ENCODE measurements at regions not wholly inside any gene's neighbourhood (a gene's known extent, or its start where the extent isn't known, plus 50 kb on each side); places are given as distances from the start of the nearest gene placed in this dataset.

GRCh38 chr7:17183630-17184328 lies 114.7 kb upstream of the AHR start:
- no peak for DNase-seq

- DNase-seq, result no peak
These were observed 113.4 kb upstream of the AHR start for GRCh38 chr7:17184805-17185689.

GRCh38 chr7:17185690-17186070 lies 112.8 kb upstream of the AHR start:
- peak; percentile 14 to 30 for DNase-seq

DNA sequence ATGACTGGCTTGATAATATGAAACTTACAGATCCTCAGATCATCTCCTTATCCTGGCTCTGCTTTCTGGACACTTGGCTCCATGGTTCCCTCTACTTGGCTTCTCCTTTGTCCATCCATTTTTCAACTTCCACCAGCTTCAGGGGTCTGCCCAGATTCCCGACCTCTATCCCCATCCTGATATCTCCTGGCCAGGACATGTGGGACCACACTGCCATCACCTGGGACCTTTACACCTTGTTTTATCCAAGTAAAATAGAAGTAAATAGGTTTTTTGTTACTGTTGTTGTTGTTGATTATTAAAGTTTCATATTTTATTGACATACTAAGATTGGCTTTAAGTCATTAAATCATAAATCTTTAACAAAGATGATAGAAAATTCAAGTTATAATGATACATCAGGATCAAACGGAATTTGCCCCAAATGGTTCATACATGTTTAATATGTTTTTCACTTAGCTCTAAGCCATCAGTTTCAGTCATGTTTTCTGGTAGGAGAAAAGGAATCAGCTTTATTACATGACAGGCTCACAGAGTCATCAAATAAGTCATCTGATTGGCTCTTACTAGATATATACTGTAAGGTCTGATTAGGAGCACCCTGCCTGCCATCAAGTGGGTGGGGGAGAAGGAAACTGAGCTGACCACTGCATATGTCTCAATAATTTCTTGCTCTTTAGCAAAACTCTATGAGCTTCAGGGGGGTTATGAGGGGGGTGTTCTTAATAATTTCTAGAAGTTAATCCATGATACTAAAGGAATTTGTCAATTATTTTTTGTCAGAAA lies 111.5 kb upstream of the AHR start:
- no peak for DNase-seq

DNA sequence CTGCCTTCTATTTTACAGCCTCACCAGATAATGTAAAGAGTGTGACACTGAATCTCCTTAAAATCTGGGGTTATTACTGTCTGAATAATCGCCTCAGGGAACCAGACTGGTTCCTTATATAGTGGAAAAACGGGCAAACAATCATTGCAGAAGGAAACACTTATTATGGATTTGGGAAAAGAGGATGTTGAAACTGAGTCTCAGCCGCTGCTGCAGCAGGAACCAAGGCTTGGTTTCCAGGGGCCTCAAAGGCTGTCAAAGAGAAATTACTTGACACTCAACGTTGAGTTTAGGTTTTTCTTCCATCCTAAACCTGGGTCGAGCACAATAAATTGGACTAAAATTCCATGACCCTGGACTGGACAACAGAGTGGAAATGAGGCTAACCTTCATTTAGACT lies 103.8 kb upstream of the AHR start:
- DNase-seq, result no peak

- no peak for DNase-seq
These were observed 102.9 kb upstream of the AHR start for GRCh38 chr7:17195576-17195975.

DNA sequence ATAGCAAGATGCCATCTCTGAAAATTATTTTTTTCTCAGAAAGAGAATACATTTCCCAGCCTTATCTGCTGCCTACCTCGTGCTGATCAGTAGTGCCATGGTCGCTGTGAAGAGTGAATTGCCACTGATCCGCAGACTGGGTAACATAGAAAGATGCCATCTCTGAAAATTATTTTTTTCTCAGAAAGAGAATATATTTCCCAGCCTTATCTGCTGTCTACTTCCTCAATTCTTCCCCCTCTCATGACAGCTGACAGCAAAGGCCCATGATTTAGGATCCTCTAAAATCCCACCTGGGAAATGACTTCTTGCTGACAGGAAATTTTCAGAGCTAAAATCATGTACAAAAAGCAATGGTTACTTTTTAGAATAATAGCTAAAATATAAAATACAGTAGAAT lies 92.5 kb upstream of the AHR start:
- DNase-seq, result no peak

DNA sequence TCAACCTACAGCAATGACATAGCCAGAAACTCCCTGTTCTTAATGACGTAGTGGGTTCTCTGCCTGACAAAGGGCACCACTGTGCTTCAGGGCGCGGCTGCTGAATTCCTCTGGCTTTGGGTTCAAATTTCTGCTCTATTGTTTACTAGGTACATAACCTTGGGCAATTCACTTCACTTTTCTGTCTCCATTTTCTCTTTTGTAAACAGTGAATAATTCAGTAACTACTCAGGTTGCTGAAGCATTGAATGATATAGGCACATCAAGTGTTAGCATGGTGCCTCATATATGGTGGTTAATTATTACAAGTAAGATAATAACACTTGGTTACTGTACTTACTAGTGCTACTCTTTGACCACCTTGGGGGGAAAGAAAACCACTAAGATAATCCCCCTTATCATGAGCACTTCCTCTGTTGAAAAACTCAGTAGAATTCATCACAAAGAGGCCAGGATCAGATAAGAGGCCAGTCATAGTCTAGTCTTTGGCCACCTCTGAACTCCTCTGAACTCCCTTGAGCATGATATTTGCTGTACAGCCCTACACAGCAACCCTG lies 92.0 kb upstream of the AHR start:
- no peak for DNase-seq

- DNase-seq, result no peak
These were observed 91.2 kb upstream of the AHR start for GRCh38 chr7:17207220-17207619.

GRCh38 chr7:17209101-17209500 lies 89.4 kb upstream of the AHR start:
- no peak for DNase-seq

GRCh38 chr7:17211307-17211836 lies 87.1 kb upstream of the AHR start:
- DNase-seq, result no peak

DNA sequence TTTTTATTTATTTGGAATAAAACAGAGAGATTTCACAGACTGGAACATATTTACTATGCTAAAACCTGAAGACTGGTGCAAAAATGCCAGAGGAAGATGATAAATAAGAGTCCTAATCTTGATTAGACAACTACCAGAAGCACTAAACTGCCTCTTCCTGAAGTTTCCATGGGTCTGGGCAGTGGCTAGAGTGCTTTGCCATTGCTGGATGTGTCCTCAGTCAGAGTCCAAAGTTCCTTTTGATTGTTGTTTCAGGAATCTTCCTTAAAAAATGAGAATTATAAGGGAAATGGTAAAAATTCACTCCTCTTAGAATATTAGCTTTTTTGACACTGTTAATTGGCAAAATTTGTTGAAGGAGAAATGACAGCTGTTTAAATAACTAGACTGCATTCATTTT lies 86.3 kb upstream of the AHR start:
- no peak for DNase-seq

DNA sequence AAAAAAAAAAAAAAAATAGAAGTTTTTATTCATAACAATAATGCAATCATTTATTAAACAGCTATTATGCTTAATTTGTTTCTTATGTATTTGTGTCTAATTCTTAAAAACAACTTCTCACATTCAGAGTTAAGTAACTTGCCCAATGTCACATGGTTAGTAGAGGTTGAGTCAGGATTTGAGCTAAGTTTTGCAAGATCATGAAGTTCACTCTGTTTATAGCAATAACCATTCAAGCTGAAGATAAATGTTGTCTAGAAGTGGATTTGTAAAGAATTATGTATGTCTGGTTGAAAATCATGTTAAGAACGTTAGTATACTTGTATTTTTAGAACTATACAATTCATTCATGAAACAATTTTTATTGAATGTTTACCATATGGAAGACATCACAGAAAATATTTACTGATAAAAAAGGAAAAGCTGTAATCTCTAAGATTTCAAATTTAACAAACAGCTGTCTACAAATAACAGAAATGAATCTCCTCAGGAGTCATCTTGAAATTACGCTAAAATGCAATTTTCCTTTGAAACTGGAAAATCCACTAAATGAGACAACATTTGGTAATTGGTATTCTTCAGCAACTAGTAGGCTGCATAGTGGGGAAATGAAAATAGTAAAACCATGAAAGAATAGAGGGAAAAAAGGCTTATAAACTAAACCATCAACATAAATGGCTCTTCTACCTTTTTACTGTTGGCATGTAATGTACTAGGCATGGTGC lies 70.5 kb upstream of the AHR start:
- no peak for DNase-seq

DNA sequence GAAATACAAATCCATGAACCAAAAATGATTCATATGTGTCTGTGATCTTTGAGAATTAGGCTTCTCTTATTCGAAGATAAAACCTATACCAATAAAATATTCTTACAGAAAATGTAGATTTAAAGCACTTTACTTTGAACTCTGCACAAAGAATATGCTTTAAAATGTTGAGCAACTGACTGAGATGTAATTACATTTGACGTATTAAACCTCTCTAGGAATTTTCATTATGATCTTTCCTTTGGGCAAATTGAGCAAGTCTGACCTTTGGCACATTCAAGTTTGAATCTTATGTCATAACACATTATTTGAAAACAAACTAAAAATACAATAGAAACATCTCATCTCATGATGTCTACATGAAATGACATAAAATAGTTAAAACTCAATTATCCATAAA lies 69.2 kb upstream of the AHR start:
- no peak for DNase-seq

DNA sequence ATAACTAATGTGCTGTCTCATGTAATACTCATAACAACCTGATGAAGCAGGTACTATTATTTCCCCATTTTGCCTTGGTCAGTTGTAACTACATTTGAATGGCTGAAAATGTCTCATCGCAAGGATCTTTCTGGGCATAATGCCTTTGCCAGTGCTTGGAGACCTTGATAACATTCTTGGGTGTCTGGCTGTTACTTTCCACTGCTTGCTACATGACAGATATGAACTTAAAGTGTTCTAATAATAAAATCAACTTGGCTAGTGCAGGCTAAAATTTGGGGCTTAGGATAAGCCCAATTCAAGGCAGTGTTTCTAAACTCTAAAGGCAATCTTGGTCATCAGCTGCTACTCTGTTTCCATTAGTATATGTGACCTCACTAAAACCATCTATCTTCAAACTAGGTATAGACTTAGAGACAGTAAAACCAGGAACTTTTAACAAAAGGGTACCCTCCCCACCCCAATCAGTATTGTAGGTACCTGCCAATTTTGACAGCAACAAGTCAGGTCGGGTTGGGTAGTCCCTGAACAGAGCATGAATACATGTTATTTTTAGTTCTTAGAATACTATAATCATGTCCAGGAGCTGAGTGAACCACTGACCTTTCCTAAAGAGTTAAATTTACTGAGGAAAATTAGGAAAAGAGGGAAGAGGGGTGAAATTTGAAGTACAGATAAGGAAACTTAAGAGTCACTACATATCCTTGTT lies 68.2 kb upstream of the AHR start:
- no peak for DNase-seq

GRCh38 chr7:17233603-17234002 lies 64.8 kb upstream of the AHR start:
- DNase-seq, result no peak

- DNase-seq, result peak; percentile 64 to 76
These were observed 64.4 kb upstream of the AHR start for GRCh38 chr7:17234030-17234397.

- DNase-seq, result peak; percentile 83 to 91
These were observed 63.9 kb upstream of the AHR start for GRCh38 chr7:17234398-17235031.

DNA sequence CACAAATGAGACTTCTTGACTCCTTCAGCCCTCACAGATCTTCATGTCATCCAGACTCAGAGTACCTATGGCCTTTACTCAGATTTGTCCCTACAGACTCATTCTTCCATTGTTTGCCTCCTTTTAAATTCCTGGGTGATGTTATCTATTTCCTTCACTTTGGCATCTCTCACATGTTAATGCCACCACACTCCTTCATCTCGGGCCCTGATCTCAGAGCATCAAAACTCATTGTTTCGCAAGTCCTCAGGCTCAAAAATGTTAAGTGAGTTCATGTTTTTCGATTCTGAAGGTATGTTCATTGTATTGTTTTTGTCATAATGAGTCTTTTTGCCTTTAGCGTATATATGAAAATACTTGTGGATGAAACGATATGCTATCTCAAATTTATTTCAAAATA lies 62.3 kb upstream of the AHR start:
- no peak for DNase-seq

DNA sequence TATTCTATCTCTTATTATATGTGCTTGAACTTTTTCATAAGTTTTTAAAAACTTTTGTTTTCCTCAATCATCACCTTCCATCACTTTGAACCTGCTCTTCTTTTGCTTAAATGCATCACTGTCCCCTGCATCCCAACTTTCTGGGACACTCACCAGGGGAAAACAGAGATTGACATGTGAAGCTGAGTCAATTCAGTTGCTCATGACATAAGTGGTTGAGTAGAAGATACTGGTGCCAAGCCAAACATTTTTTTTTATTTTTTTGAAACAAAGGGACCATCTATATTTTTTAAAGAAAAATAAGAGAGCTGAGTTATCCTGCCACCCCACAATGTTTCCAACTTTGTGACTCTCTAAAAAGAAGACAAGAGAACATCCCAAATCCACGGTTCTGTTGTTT lies 61.8 kb upstream of the AHR start:
- no peak for DNase-seq

DNA sequence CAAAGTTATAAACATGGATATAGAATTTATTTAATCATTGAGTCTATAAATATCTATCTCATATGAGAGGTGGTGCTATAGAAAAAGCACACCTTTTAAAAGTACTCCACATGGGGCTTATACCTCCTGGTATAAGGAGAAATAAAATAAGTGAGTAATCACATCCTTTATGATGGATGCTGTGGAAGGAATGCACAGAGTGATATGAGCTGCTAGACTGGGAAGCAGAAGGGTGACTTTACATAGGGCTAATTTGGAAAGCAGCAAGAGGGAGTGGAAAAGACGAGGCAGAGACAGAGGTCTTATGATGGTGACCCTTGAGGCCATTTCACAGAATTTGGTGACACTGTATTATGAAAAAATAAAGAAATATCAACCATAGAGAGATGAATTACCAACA lies 59.4 kb upstream of the AHR start:
- DNase-seq, result no peak
